Inferior parietal cortex (tissue), 1 donor: ENCODE measurements at regions not wholly inside any gene's neighbourhood (a gene's known extent, or its start where the extent isn't known, plus 50 kb on each side); places are given as distances from the start of the nearest gene placed in this dataset.
"Not testable (repeated sequence)": the region's sequence is repeated elsewhere in the genome, so short reads cannot be mapped to it uniquely, and the experiment has no call there.

ENCODE experiments used
- DNase-seq: peaks from one replicate; pipeline ENCODE4 v3.0.0-alpha.2; 2016; ENCODE audit errors: extremely low spot score

DNA sequence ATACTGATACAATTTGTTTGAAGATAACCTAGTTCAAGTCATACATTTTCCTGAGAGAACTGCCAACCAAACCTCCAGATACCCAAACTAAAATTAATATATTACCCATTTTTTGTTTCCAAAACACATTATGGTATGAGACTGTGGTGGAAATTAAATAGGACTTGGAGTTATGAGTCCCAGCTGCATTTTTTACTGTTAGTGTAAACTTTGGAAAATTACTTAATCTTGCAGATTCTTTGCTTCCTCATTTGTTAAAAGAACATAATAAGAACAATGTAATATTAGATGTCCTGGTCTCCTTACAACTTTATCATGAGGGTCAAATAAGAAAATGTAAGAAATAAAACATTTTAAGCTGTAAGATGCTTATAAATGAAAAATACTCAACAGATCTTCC is 98.2 kb upstream of the TRIB2 start:
- DNase-seq: no peak

- no peak for DNase-seq
These were observed 96.8 kb upstream of the TRIB2 start for GRCh38 chr2:12619975-12620374.

GRCh38 chr2:12620759-12621158 is 96.0 kb upstream of the TRIB2 start:
- no peak for DNase-seq

DNA sequence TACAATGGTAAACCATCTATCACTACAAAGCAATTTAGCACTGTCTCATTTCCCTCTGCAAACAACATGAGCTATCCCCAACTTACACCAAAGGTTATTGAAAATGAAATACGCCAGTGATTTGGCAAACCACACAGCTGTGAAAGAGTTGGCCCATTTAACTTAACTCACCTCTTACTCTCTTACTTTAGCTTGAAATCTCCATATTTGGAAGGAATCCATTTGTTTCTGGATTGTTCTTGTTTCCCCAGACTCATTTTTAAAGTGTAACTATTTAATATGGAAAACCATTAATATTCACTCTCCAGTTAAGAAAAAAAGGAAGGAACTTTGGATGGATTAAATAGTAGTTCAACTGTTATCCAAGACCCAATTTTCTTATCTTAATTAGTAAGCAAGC is 93.7 kb upstream of the TRIB2 start:
- no peak for DNase-seq

DNA sequence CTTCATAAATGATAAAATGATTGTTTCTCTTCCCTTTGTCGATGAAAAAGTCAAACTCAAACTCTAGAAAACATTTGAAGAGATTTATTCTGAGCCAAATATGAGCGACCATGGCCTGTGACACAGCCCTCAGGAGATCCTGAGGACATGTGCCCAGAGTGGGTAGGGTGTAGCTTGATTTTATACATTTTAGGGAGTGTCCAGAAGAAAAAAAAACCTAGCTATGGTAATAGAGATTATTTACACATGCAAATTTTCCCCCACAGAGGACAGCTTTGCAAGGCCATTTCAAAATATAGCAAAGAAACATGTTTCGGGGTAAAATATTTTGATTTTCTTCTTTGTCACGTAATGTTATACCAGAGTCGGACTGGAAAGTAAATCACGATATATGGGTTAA is 92.4 kb upstream of the TRIB2 start:
- no peak for DNase-seq

- no peak for DNase-seq
These were observed 91.7 kb upstream of the TRIB2 start for GRCh38 chr2:12624905-12625598.

DNA sequence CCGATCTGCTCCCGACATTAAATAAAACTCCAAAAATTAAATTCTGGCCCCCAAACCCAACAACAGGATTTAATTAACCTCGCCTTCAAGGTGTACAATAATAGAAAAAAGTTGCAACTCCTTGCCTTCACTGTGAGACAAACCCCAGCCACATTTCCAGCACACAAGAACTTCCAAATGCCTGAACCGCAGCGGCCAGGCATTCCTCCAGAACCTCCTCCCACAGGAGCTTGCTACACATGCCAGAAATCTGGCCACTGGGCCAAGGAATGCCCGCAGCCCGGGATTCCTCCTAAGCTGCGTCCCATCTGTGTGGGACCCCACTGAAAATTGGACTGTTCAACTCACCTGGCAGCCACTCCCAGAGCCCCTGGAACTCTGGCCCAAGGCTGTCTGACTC is 88.2 kb upstream of the TRIB2 start:
- DNase-seq: not testable (repeated sequence)

DNA sequence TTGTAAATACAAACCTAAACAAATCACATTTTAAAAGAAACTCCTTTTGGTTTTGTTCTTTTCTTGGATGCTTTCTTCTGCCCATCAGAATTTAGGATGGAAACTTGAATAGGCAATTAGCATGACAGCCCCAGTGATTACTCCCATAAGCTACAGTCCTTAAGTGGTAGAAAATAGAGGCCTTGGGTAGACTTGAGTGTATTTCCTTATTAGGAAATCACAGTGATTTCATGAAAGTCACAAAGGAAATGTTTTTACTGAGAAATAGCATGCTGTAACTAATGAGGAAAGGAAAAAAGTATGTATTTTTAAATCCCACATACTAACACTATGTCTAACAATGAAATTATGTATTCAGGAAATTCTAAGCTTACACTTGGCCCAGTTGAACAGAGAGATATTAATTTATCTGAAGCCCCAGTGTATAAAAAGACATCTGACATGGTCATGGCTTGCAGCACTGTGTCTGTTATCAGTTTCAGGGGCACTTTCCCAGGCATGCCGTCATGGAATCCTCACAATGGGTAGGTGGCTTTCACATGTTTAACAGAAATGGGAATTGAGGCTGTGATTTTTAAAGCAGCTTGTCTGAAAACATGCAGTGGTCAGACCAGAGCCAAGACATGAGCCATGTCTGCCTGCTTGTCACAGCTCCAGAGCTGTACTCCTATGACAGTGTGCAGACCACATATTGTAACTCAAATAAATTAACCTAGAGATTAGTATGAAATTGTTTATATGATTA is 79.7 kb upstream of the TRIB2 start:
- no peak for DNase-seq

- no peak for DNase-seq
These were observed 79.0 kb upstream of the TRIB2 start for GRCh38 chr2:12637754-12638153.

- no peak for DNase-seq
These were observed 75.3 kb upstream of the TRIB2 start for GRCh38 chr2:12641441-12641840.

DNA sequence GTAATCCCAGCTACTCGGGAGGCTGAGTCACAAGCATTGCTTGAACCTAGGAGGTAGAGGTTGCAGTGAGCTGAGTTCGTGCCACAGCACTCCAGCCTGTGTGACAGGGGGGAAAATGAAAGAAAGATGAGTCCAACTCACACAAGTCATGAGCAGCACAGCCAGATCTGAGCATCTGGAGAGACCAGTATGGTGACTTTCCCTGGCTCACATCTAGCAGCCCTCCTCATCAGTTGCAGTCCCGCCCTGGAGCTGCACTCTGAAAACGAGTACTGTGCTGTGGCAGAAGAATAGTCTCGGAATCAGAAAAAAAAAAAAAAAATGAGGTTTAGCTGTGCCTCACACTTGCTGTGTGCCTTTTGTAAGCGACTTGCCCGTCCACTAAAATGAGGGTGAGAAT is 74.4 kb upstream of the TRIB2 start:
- no peak for DNase-seq

DNA sequence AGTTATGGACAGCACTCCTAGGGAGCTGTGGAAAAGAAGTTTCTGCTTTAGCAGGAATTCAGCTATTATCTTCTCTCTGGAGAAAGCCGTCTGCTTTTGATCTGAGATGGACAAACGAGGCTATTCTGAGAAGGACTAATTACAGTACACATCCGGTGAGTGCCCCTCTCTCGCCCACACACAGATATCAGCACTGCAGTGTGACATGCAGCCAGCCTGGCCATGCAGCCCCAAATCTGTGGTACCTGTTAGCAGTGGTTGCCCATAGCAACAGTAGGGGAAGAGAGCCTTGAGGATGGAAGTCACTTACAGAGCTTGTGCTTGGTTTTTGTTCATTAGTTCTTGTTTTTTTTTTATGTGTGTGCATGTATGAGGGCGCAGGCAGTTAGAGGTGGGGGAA is 73.9 kb upstream of the TRIB2 start:
- DNase-seq: peak; percentile 15

- DNase-seq: no peak
These were observed 66.9 kb upstream of the TRIB2 start for GRCh38 chr2:12649602-12650400.

DNA sequence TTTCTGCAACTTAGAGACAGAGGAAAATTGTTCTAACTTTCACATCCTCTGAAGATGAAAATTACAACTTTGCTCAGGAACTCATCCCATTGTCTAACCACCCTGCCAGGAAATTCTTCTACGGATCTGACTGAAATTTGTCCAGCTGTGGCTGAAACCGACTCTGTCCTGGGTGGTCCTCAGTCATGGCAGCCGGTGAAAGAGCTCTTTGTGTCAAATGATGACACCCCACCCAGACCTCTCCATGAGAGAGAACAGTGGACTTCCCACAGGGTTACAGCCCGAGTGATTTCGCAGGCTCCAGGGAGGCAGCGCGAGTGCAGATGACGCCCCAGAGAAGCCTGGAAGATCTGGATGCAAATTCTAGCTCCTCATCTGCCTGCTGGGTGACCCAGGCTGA is 65.1 kb upstream of the TRIB2 start:
- DNase-seq: no peak

DNA sequence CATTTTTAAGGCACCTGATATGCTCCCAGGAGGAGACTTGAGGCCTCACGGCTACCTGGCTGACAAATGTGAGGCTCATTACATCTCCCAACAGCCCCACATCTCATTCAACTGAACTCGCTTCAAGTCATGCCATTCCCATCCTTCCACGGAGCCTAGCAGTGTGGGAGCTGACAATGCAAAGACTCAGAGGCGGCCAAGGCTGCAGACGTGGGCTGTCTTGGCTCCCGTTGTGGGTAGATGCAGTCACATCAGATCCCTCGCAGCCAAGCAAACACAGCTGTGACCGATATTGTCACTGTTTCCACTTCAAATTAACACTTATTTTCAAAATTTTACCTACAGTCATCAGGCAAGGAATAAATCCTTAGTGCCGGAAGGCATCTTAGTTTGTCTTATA is 64.0 kb upstream of the TRIB2 start:
- DNase-seq: peak; percentile 31

DNA sequence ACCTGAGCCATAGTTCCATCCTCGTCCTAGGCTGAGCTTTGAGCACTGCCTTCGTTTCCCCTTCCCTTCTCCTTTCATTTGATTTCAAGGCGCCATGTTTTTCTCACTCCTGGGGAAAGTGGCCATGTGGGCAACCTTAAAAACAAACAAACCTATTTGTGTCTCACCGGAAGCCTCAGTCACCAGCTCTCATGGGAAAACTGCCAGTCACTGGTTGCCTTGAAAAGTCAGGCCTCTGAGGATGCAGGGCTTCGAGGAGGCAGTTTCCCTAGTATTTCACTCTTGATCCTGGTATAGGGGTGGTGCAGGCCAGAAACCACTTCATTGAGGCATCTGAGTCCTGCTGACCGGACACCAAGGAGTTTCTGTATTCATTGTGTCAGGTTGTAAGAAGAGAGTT is 59.2 kb upstream of the TRIB2 start:
- DNase-seq: no peak

- no peak for DNase-seq
These were observed 58.3 kb upstream of the TRIB2 start for GRCh38 chr2:12658310-12658945.

GRCh38 chr2:12661489-12661888 is 55.2 kb upstream of the TRIB2 start:
- DNase-seq: no peak

- DNase-seq: peak; percentile 22
These were observed 53.3 kb upstream of the TRIB2 start for GRCh38 chr2:12663306-12664037.

DNA sequence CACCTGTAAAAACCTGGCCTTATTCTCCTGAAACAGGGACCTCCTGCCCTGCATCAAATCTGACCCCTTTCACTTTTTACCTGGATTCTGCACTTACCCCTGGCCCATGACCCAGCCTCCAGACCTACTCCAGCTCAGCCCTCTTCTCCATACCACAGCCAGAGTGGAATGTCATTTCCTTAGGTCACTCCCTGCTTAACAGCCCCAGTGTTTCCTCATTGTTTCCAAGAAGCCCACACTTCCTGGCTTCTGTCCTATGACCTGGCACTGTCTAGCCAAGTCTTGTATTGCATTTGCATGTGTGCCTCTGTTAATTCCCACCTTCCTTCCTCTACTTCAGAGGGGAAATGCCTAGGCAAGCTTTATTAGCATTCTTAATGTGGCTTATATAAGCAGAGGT is 51.4 kb upstream of the TRIB2 start:
- no peak for DNase-seq

GRCh38 chr2:12666445-12666844 is 50.3 kb upstream of the TRIB2 start:
- no peak for DNase-seq
